Left ventricle myocardium superior (tissue), 1 donor: ENCODE measurements at regions not wholly inside any gene's neighbourhood (a gene's known extent, or its start where the extent isn't known, plus 50 kb on each side); places are given as distances from the start of the nearest gene placed in this dataset.

Experiments used
- ATAC-seq: fragments of 200-7000 bp; cut with Tn5 transposase; one replicate; pipeline ENCODE4 v1.9.1; 2020; ENCODE audit warnings: mild to moderate bottlenecking, moderate library complexity
- DNase-seq: peaks from one replicate; pipeline ENCODE4 v3.0.0-alpha.2; 2020
- intact Hi-C: fragments of 100-400 bp; cut with micrococcal nuclease; formaldehyde crosslinking; loops from one replicate; pipeline ENCODE4 v1.11.0; 2022
- donor health status: DM: no; HTN: yes; CAD: no; lungs with severe emphysema.

- DNase-seq (no peak), ATAC-seq (no peak)
- intact Hi-C loops: no loop called here
Observed at GRCh38 chr2:67229706-67230105, 167.4 kb upstream of the ETAA1 start.

- ATAC-seq (no peak), DNase-seq (no peak)
- intact Hi-C loops: no loop called here
Observed at GRCh38 chr2:67232936-67233335, 164.2 kb upstream of the ETAA1 start.

GRCh38 chr2:67234440-67234839 is 162.7 kb upstream of the ETAA1 start:
- intact Hi-C loops: no loop called here
- ATAC-seq (no peak), DNase-seq (no peak)

GRCh38 chr2:67237288-67237687 is 159.8 kb upstream of the ETAA1 start:
- no peak for ATAC-seq
- DNase-seq: no peak
- intact Hi-C loops: no loop called here

GRCh38 chr2:67240507-67240906 is 156.6 kb upstream of the ETAA1 start:
- ATAC-seq (no peak), DNase-seq (no peak)
- intact Hi-C loops: no loop called here

- ATAC-seq (no peak), DNase-seq (no peak)
- intact Hi-C loops: no loop called here
Observed at GRCh38 chr2:67241453-67241852, 155.7 kb upstream of the ETAA1 start.

- intact Hi-C loops: no loop called here
- ATAC-seq (no peak), DNase-seq (no peak)
Observed at GRCh38 chr2:67242456-67242855, 154.7 kb upstream of the ETAA1 start.

- intact Hi-C loops: no loop called here
- DNase-seq (no peak), ATAC-seq (no peak)
Observed at GRCh38 chr2:67243919-67244318, 153.2 kb upstream of the ETAA1 start.

GRCh38 chr2:67246791-67247190 is 150.3 kb upstream of the ETAA1 start:
- ATAC-seq (no peak), DNase-seq (no peak)
- intact Hi-C loops: no loop called here

GRCh38 chr2:67251741-67252140 is 145.4 kb upstream of the ETAA1 start:
- ATAC-seq: no peak
- intact Hi-C loops: no loop called here
- DNase-seq: no peak

GRCh38 chr2:67255933-67256615 is 141.1 kb upstream of the ETAA1 start:
- DNase-seq: no peak
- intact Hi-C loops: no loop called here
- ATAC-seq: no peak

GRCh38 chr2:67256892-67257291 is 140.2 kb upstream of the ETAA1 start:
- DNase-seq (no peak), ATAC-seq (no peak)
- intact Hi-C loops: no loop called here

GRCh38 chr2:67258122-67258521 is 139.0 kb upstream of the ETAA1 start:
- intact Hi-C loops: no loop called here
- ATAC-seq: no peak
- no peak for DNase-seq

GRCh38 chr2:67258831-67259230 is 138.3 kb upstream of the ETAA1 start:
- no peak for ATAC-seq
- no peak for DNase-seq
- intact Hi-C loops: no loop called here

- peak; percentile 51 for DNase-seq
- intact Hi-C loops: no loop called here
Observed at GRCh38 chr2:67259556-67260342, 137.4 kb upstream of the ETAA1 start.

GRCh38 chr2:67260343-67261277 is 136.5 kb upstream of the ETAA1 start:
- intact Hi-C loops: no loop called here
- DNase-seq (peak; percentile 65), ATAC-seq (peak; percentile 89)

More at GRCh38 chr2:67259556-67260342, 137.4 kb upstream of the ETAA1 start:
- ATAC-seq: peak; percentile 82

GRCh38 chr2:67267241-67267640 is 129.9 kb upstream of the ETAA1 start:
- intact Hi-C loops: no loop called here
- no peak for ATAC-seq

GRCh38 chr2:67268797-67269196 is 128.3 kb upstream of the ETAA1 start:
- DNase-seq: no peak
- no peak for ATAC-seq
- intact Hi-C loops: no loop called here

More at GRCh38 chr2:67267241-67267640, 129.9 kb upstream of the ETAA1 start:
- DNase-seq: no peak

- no peak for DNase-seq
- ATAC-seq: no peak
- intact Hi-C loops: no loop called here
Observed at GRCh38 chr2:67272195-67272594, 124.9 kb upstream of the ETAA1 start.

GRCh38 chr2:67277450-67277849 is 119.7 kb upstream of the ETAA1 start:
- no peak for ATAC-seq
- intact Hi-C loops: no loop called here
- DNase-seq: no peak
